Fibroblast of skin of right quadriceps (primary cell): ENCODE measurements at regions not wholly inside any gene's neighbourhood (a gene's known extent, or its start where the extent isn't known, plus 50 kb on each side); places are given as distances from the start of the nearest gene placed in this dataset.

ENCODE experiments used
- DNase-seq: peaks from one replicate; pipeline ENCODE4 v3.0.0-alpha.2; 2013

- no peak for DNase-seq
These were observed 125.8 kb downstream of the P2RY1 start for GRCh38 chr3:152960684-152961083.

GRCh38 chr3:152961323-152961722, 126.4 kb downstream of the P2RY1 start:
- peak; percentile 11 for DNase-seq

DNA sequence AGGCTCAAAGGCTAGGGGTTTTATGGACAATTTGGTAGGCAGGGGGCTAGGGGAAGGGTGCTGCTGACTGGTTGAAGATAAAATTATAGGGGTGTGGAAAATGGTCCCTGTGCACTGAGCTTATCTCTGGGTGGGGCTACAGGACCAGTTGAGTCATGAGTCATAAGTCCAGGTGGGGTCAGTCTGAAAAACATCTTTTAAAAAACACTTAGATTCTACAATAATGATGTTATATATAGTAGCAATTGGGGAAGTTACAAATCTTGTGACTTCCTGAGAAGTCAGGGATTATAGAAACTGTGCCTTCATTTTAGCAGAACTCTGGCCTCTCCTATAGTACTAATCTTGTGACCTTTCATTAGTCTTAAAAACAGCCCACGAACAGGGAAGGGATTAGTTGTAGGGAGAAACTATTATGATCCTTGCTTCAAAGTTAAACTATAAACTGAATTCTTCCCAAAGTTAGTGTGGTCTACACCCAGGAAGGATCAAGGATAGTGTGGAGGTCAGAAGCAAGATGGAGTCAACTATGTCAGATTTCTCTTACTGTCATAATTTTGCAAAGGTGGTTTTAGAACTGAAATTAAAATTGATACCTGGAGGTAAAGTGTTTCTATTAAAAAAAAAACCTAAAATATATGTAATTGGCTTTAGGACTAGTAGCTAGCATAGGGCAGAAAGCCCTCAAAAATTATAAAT, 130.1 kb downstream of the P2RY1 start:
- DNase-seq, result no peak

- DNase-seq, result peak; percentile 4
These were observed 133.6 kb downstream of the P2RY1 start for GRCh38 chr3:152968388-152969024.

GRCh38 chr3:152969557-152970300, 134.8 kb downstream of the P2RY1 start:
- no peak for DNase-seq

- no peak for DNase-seq
These were observed 135.9 kb downstream of the P2RY1 start for GRCh38 chr3:152970851-152971250.

GRCh38 chr3:152971880-152972279, 136.9 kb downstream of the P2RY1 start:
- DNase-seq, result no peak

GRCh38 chr3:152973575-152973974, 138.6 kb downstream of the P2RY1 start:
- no peak for DNase-seq

DNA sequence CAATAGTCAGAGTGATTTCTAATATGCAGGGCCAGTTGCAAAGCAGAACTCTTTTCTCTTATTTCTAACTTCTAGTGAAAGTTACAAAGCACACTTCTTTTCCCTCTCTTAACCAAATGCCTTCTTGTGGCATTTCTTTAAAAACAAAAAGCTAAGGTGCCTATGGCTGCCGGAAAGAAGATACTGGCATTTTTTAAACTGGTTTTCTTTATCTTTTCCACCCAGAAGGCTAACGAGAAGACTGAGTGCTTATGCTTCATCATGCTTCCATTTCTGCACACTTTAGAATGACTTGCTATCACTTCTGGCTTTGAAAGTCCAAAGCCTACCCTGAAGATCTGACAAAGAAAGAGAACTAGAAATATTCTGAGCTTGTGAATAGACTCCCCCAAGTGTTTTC, 141.3 kb downstream of the P2RY1 start:
- no peak for DNase-seq

GRCh38 chr3:152977366-152977765, 142.4 kb downstream of the P2RY1 start:
- no peak for DNase-seq

DNA sequence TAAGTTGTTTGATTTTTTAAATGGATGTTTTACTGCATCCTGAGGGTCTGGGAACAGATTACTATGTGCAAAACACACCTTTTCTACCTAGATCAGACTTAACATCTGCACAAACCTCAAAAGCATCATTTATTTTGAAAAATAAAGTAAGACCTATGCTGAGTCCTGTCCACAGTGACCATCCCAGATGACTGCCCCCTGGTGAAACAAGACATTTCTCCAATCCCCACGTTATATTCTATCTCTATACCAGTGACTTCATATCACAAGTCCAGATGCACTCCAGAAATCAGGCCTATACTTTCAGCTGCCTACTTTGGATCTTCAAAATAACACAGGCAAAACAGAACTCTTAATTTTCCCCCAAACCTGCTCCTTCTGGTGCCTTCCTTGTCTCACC, 143.2 kb downstream of the P2RY1 start:
- no peak for DNase-seq

GRCh38 chr3:152997526-152997925, 162.6 kb downstream of the P2RY1 start:
- DNase-seq, result no peak

GRCh38 chr3:152998591-152998990, 163.4 kb upstream of the RAP2B start:
- DNase-seq, result no peak

DNA sequence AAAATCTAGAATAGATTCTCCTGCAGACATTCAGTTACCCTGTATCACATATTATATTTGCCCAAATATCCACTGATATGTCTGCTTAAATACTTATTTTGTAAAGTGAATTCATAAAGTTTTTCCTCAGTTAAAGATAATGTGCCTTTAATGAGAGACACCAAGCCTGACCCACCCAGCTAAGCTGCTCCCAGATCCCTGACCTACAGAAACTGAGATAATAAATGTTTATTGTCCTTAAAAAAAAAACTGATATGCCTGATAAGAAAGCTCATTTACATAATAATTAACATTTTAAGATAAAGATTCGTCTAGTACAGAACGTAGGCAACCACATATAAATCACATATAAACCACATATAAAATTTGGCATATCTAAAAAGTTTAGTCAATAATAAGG, 161.7 kb upstream of the RAP2B start:
- no peak for DNase-seq

- DNase-seq, result no peak
These were observed 160.6 kb upstream of the RAP2B start for GRCh38 chr3:153001210-153002078.

DNA sequence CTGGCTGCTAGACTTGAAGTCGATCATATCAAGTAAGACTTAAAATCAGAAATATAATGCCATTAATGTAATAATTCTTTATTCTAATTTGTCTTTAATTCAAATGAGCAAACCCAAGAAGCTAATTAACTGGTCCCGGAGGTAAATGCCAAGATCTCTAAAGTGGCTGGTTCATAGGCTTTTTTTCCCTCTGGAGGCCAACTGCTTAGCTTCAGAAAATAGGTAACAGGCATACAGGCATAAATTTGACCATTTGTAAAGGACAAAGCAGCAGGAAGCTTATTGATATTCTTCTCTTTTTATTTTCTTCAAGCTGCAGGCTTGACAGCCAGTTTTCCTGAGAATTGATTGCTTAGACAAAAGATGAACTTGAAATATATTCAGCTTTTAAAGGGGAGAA, 158.6 kb upstream of the RAP2B start:
- no peak for DNase-seq

DNA sequence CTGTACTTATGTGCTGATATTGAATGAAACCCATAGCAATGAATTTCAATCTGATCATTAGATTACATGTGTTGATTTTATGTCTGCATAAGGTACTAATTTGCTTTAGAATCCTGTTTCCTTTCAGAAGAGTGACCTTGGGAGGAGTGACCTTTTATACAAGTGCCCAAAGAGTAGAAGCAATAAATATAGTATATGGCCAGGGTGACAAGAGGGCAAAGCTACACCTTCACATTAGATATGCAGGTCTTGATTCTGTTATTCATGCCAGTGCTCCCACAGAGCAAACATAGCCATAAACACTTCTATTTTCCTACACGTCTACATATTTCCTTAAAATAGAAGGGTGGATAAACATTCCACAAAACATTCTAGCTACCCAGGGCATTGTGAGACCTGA, 158.2 kb upstream of the RAP2B start:
- DNase-seq, result no peak

DNA sequence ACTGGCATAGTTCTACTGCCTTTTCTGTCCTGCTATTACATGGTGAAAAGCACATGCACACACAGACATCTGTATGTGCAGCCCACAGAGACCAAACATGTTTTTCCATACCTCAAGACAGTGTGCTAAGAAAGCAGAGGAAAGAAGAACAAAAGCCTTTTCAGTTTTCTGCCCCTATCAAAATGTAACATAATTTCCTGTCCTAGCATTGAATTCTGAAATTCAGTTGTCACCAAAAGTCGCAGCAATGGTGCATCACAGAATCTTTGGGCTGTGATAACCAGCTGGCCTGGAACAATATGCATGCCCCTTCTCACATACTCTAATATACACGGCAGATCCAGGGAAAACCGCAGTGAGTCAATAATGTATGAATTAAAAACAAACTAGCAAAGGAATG, 153.8 kb upstream of the RAP2B start:
- DNase-seq, result peak; percentile 2

- DNase-seq, result no peak
These were observed 138.1 kb upstream of the RAP2B start for GRCh38 chr3:153023896-153024295.

- peak; percentile 36 for DNase-seq
These were observed 136.0 kb upstream of the RAP2B start for GRCh38 chr3:153026026-153026425.

- no peak for DNase-seq
These were observed 133.6 kb upstream of the RAP2B start for GRCh38 chr3:153028381-153028780.

DNA sequence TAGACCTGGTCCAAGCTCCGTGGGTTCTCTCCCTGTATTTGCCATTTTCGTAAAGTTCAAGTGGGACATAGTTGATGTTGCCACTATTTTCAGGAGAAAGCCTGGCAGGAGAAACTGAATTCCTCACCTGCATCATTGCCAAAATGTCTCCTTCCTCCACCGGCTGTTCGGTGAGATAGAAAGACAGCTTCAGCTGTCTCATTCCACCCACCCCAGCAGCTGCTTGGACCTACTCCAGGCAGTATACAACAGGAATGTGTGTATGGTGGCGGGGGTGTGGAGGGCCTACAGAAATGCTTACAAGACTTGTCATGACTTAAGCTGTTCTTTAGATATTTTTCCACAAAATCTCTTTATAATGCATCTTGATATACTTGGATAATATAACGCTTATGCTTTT, 132.7 kb upstream of the RAP2B start:
- DNase-seq, result peak; percentile 83

- DNase-seq, result no peak
These were observed 129.1 kb upstream of the RAP2B start for GRCh38 chr3:153032891-153033290.
